Small intestine (tissue), 7 donors: ENCODE measurements at regions not wholly inside any gene's neighbourhood (a gene's known extent, or its start where the extent isn't known, plus 50 kb on each side); places are given as distances from the start of the nearest gene placed in this dataset.

Source experiments
- DNase-seq, 2 donors: peaks; one replicate each; pipeline versions ENCODE4 v3.0.0 to v3.0.0-alpha.2; 2013
- FAIRE-seq: peaks from 2 replicates; lab custom pipeline; 2012; peaks lifted over from hg19 to GRCh38; lab: Jason Lieb, UNC
- H3K27ac ChIP-seq, 3 donors: one replicate each; pipeline ENCODE4 v1.5.1; 2013; ENCODE audit warnings: low read length in 2 of 3, mild to moderate bottlenecking in 2 of 3, control low read depth in 1 of 3, inconsistent platforms in 1 of 3, low read depth in 1 of 3, moderate library complexity in 1 of 3
- H3K27me3 ChIP-seq, 3 donors: one replicate each; pipeline ENCODE4 v1.6.1; 2013; ENCODE audit warnings: low read length in 3 of 3, inconsistent platforms in 1 of 3; ENCODE audit not compliant: control insufficient read depth in 3 of 3, insufficient read depth in 3 of 3
- H3K36me3 ChIP-seq, 3 donors: one replicate each; pipeline ENCODE4 v1.6.1; 2013; ENCODE audit warnings: low read length in 3 of 3, inconsistent platforms in 1 of 3, low read depth in 1 of 3, mild to moderate bottlenecking in 1 of 3, moderate library complexity in 1 of 3; ENCODE audit not compliant: control insufficient read depth in 3 of 3, insufficient read depth in 2 of 3
- H3K4me1 ChIP-seq, 3 donors: one replicate each; pipeline ENCODE4 v1.6.1; 2013; ENCODE audit warnings: low read length in 2 of 3, inconsistent platforms in 1 of 3, low read depth in 1 of 3, mild to moderate bottlenecking in 1 of 3, moderate library complexity in 1 of 3; ENCODE audit not compliant: control insufficient read depth in 3 of 3, insufficient read depth in 2 of 3
- H3K4me3 ChIP-seq, 3 donors: one replicate each; pipeline ENCODE4 v1.5.1; 2013; ENCODE audit warnings: low read length in 3 of 3, control low read depth in 1 of 3, inconsistent platforms in 1 of 3, low read depth in 1 of 3, mild to moderate bottlenecking in 1 of 3, moderate library complexity in 1 of 3
- H3K9me3 ChIP-seq, 2 donors: one replicate each; pipeline ENCODE4 v1.6.1; 2013; ENCODE audit warnings: low read depth in 1 of 2, low read length in 1 of 2; ENCODE audit not compliant: control insufficient read depth in 2 of 2, insufficient read depth in 1 of 2
- WGBS, 3 donors: extraction: QIAGEN DNeasy Blood & Tissue Kit; methylation state at CpG; one replicate each; pipeline ENCODE4 v1.1.7; 2013; 5-methylcytosine and 5-hydroxymethylcytosine counted together
- donor health status: healthy with polysubstance abuse.
- donor health status: control.
- donor health status: control.
- donor health status: Bipolar disorder and iron deficiency.
- donor health status: healthy.

- 25 to 50% (median 32%) methylated on average over 1 of the region's 1 CpG for WGBS, 3 donors
- no peak overlapping the region for H3K27ac ChIP-seq
These were observed 327.8 kb upstream of the ADGRB3 start for GRCh38 chr6:68307301-68307700.

GRCh38 chr6:68296126-68296525 lies 339.0 kb upstream of the ADGRB3 start:
- H3K27ac ChIP-seq = no peak overlapping the region
- no peak for DNase-seq
- no peaks in the 10 kb centered on the region for H3K27me3 ChIP-seq
- peaks cover 0 to 8% of the 10 kb centered on the region in 2 donors for H3K9me3 ChIP-seq
- H3K4me1 ChIP-seq = no peaks in the 10 kb centered on the region
- no peak for FAIRE-seq
- no peaks in the 10 kb centered on the region for H3K36me3 ChIP-seq
- H3K4me3 ChIP-seq = no peak overlapping the region

More at GRCh38 chr6:68307301-68307700, 327.8 kb upstream of the ADGRB3 start:
- FAIRE-seq (no peak), DNase-seq (no peak)
- Histone ChIP-seq H3K9me3 (no peaks in the 10 kb centered on the region), H3K27me3 (no peaks in the 10 kb centered on the region), H3K36me3 (no peaks in the 10 kb centered on the region), H3K4me3 (no peak overlapping the region), H3K4me1 (no peaks in the 10 kb centered on the region)

- Histone ChIP-seq H3K27me3 (no peaks in the 10 kb centered on the region), H3K9me3 (peaks cover 0 to 10% of the 10 kb centered on the region in 2 donors), H3K4me1 (no peaks in the 10 kb centered on the region), H3K4me3 (no peak overlapping the region), H3K36me3 (no peaks in the 10 kb centered on the region), H3K27ac (no peak overlapping the region)
- FAIRE-seq (no peak), DNase-seq (no peak)
- WGBS, 3 donors = 5 to 90% (median 48%) methylated on average over 1 of the region's 1 CpG
These were observed 352.4 kb upstream of the ADGRB3 start for GRCh38 chr6:68282646-68283045.

GRCh38 chr6:68279793-68280557 lies 355.1 kb upstream of the ADGRB3 start:
- Histone ChIP-seq H3K36me3 (no peaks in the 10 kb centered on the region), H3K4me1 (no peaks in the 10 kb centered on the region), H3K9me3 (peaks cover 0 to 10% of the 10 kb centered on the region in 2 donors), H3K27ac (no peak overlapping the region), H3K27me3 (no peaks in the 10 kb centered on the region), H3K4me3 (no peak overlapping the region)
- FAIRE-seq (no peak), DNase-seq (no peak)
- 79 to 86% (median 80%) methylated on average over 3 of the region's 3 CpGs for WGBS, 3 donors

GRCh38 chr6:68273297-68273696 lies 361.8 kb upstream of the ADGRB3 start:
- Histone ChIP-seq H3K4me1 (no peaks in the 10 kb centered on the region), H3K9me3 (no peaks in the 10 kb centered on the region), H3K4me3 (no peak overlapping the region), H3K27me3 (no peaks in the 10 kb centered on the region), H3K27ac (no peak overlapping the region), H3K36me3 (no peaks in the 10 kb centered on the region)
- DNase-seq = no peak
- no peak for FAIRE-seq

- DNase-seq = no peak
- no peaks in the 10 kb centered on the region for H3K4me1 ChIP-seq
- WGBS, 3 donors = 43 to 55% (median 44%) methylated on average over 2 of the region's 2 CpGs
- H3K27me3 ChIP-seq = no peaks in the 10 kb centered on the region
- H3K9me3 ChIP-seq = peaks cover 1 to 24% of the 10 kb centered on the region in 2 donors
- no peaks in the 10 kb centered on the region for H3K36me3 ChIP-seq
- H3K4me3 ChIP-seq = no peak overlapping the region
- no peak for FAIRE-seq
- no peak overlapping the region for H3K27ac ChIP-seq
These were observed 378.7 kb upstream of the ADGRB3 start for GRCh38 chr6:68256391-68256790.

GRCh38 chr6:68252632-68253031 lies 382.4 kb upstream of the ADGRB3 start:
- H3K4me3 ChIP-seq = no peak overlapping the region
- WGBS, 3 donors = 66 to 83% (median 79%) methylated on average over 2 of the region's 2 CpGs
- DNase-seq (no peak), FAIRE-seq (no peak)
- no peaks in the 10 kb centered on the region for H3K4me1 ChIP-seq
- H3K36me3 ChIP-seq = no peaks in the 10 kb centered on the region
- H3K27me3 ChIP-seq = no peaks in the 10 kb centered on the region
- H3K9me3 ChIP-seq = peaks cover 1 to 16% of the 10 kb centered on the region in 2 donors
- H3K27ac ChIP-seq = no peak overlapping the region

- Histone ChIP-seq H3K4me1 (no peaks in the 10 kb centered on the region), H3K27me3 (no peaks in the 10 kb centered on the region), H3K36me3 (no peaks in the 10 kb centered on the region), H3K4me3 (no peak overlapping the region), H3K27ac (no peak overlapping the region), H3K9me3 (no peaks in the 10 kb centered on the region)
- 89 to 93% (median 92%) methylated on average over 4 of the region's 4 CpGs for WGBS, 3 donors
- FAIRE-seq (no peak), DNase-seq (no peak)
These were observed 387.3 kb upstream of the ADGRB3 start for GRCh38 chr6:68247782-68248181.

DNA sequence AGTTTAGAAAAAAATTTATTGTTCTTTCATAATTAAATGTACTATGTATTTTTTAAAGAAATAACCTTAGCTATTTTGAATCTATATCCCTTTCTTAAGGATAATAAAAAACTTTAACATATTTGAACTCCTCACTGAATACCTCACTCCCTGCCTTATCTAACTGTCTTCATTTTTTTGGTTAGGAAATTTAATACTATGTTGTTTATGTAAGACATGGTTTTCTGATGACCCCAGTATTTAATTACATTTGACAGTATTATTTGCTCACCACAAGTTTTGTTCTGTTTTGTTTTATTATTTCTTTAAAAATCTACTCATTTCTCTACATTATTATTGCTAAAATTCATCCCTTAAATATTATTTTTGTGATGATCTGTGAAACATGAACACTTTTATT lies 394.4 kb upstream of the ADGRB3 start:
- Histone ChIP-seq H3K27ac (no peak overlapping the region), H3K4me3 (no peak overlapping the region), H3K36me3 (no peaks in the 10 kb centered on the region), H3K4me1 (no peaks in the 10 kb centered on the region), H3K9me3 (no peaks in the 10 kb centered on the region), H3K27me3 (no peaks in the 10 kb centered on the region)
- DNase-seq (no peak), FAIRE-seq (no peak)
